ENCODE measurements at regions not wholly inside any gene's neighbourhood (a gene's known extent, or its start where the extent isn't known, plus 50 kb on each side); places are given as distances from the start of the nearest gene placed in this dataset.

DNA sequence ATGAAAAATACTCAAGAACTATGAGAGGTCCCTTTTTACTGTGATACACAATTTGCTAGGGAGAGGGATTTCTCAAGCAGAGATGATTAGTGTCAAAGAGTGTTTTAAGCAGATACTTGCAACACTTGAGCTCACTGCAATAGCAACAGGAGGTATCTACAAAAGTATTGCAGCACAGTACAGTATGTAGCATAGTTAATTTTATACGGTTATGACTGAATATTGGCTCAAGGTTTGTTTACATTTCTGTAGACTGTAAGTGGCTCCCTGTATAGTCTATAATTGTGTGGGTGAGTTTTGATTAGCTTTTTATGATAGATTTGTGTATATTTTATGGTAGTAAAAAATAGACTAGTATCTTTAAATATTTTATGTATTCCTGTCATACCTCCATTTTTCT is 1177.2 kb downstream of the TECRL start:
- no peak for TF ChIP-seq EP300 (IDR thresholded peaks at IDR 0.05)
- no peak for TF ChIP-seq POLR2A (IDR thresholded peaks at IDR 0.05)
